GM19239 (cell line): ENCODE measurements at regions not wholly inside any gene's neighbourhood (a gene's known extent, or its start where the extent isn't known, plus 50 kb on each side); places are given as distances from the start of the nearest gene placed in this dataset.

Experiments
- DNase-seq: peaks from one replicate; pipeline ENCODE4 v3.0.0; 2011; ENCODE audit warnings: low spot score; ENCODE audit not compliant: insufficient read length
- FAIRE-seq: peaks from 2 replicates; lab custom pipeline; 2011; peaks lifted over from hg19 to GRCh38; lab: Jason Lieb, UNC

GRCh38 chr20:11651647-11652046, 266.0 kb upstream of the BTBD3 start:
- no peak for FAIRE-seq
- DNase-seq: no peak

- DNase-seq (no peak), FAIRE-seq (no peak)
These were observed 265.6 kb upstream of the BTBD3 start for GRCh38 chr20:11652128-11652527.

- no peak for DNase-seq
- no peak for FAIRE-seq
These were observed 262.9 kb upstream of the BTBD3 start for GRCh38 chr20:11654766-11655165.

GRCh38 chr20:11660673-11661072, 257.0 kb upstream of the BTBD3 start:
- no peak for FAIRE-seq
- DNase-seq: no peak

GRCh38 chr20:11671015-11671511, 246.6 kb upstream of the BTBD3 start:
- no peak for DNase-seq
- FAIRE-seq: no peak

GRCh38 chr20:11672959-11673358, 244.7 kb upstream of the BTBD3 start:
- FAIRE-seq (no peak), DNase-seq (no peak)

- DNase-seq (no peak), FAIRE-seq (no peak)
These were observed 241.6 kb upstream of the BTBD3 start for GRCh38 chr20:11675920-11676629.

- DNase-seq (no peak), FAIRE-seq (no peak)
These were observed 240.9 kb upstream of the BTBD3 start for GRCh38 chr20:11676630-11677287.

- FAIRE-seq: no peak
- DNase-seq: no peak
These were observed 240.3 kb upstream of the BTBD3 start for GRCh38 chr20:11677428-11677827.

- FAIRE-seq: no peak
- DNase-seq: no peak
These were observed 239.9 kb upstream of the BTBD3 start for GRCh38 chr20:11677836-11678235.

GRCh38 chr20:11682285-11682684, 235.4 kb upstream of the BTBD3 start:
- no peak for DNase-seq
- no peak for FAIRE-seq

- DNase-seq (no peak), FAIRE-seq (no peak)
These were observed 231.5 kb upstream of the BTBD3 start for GRCh38 chr20:11686195-11686594.

GRCh38 chr20:11686820-11687543, 230.7 kb upstream of the BTBD3 start:
- DNase-seq: no peak
- no peak for FAIRE-seq

GRCh38 chr20:11687546-11688292, 230.0 kb upstream of the BTBD3 start:
- DNase-seq (no peak), FAIRE-seq (no peak)

GRCh38 chr20:11689262-11689661, 228.4 kb upstream of the BTBD3 start:
- no peak for DNase-seq
- FAIRE-seq: no peak

- no peak for FAIRE-seq
- no peak for DNase-seq
These were observed 225.9 kb upstream of the BTBD3 start for GRCh38 chr20:11691766-11692165.

- FAIRE-seq (no peak), DNase-seq (no peak)
These were observed 225.1 kb upstream of the BTBD3 start for GRCh38 chr20:11692567-11692966.

GRCh38 chr20:11694467-11694866, 223.2 kb upstream of the BTBD3 start:
- no peak for DNase-seq
- FAIRE-seq: no peak

GRCh38 chr20:11697055-11697454, 220.6 kb upstream of the BTBD3 start:
- no peak for DNase-seq
- no peak for FAIRE-seq

GRCh38 chr20:11697646-11698045, 220.0 kb upstream of the BTBD3 start:
- FAIRE-seq (no peak), DNase-seq (no peak)
